ENCODE measurements at regions not wholly inside any gene's neighbourhood (a gene's known extent, or its start where the extent isn't known, plus 50 kb on each side); places are given as distances from the start of the nearest gene placed in this dataset.
"Not testable (repeated sequence)": the region's sequence is repeated elsewhere in the genome, so short reads cannot be mapped to it uniquely, and the experiment has no call there.

DNA sequence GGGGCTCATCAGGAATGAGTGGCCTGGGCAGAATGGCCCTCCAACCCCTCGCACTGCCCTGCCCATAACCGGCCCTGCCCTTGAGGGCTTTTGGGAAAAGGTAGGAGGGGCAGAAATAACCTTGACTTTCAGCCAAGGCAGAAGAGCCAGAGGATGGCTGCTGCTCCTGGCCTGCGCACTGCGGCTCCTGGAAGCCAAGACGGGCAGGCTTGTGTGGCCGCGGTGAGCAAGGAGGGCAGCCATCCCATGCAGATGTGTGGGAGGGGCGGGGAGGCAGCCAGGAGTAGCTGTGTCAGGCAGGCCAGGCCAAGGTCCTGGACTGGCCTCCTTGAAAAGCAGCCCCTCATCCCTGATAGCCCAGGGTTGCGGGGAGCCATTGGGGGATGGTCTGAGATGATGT, 57.6 kb upstream of the URI1 start:
- Histone ChIP-seq H4K20me1 (ENCODE audit: insufficient read depth, low read length) (no peaks in the 10 kb centered on the region), H3K4me3 (ENCODE audit: insufficient read depth, low read depth, low read length) (no peak overlapping the region), H3K9me3 (ENCODE audit: insufficient read depth, low read depth, low read length) (no peaks in the 10 kb centered on the region), H3K27ac (ENCODE audit: low read depth, low read length) (no peak overlapping the region), H2AFZ (ENCODE audit: low read depth, low read length) (no peak overlapping the region), H3K36me3 (ENCODE audit: insufficient read depth, low read length) (no peaks in the 10 kb centered on the region), H3K79me2 (ENCODE audit: insufficient read depth, low read length) (no peaks in the 10 kb centered on the region), H3K9ac (ENCODE audit: low read length) (no peak overlapping the region), H3K27me3 (ENCODE audit: insufficient read depth, low read length) (no peaks in the 10 kb centered on the region), H3K4me1 (ENCODE audit: insufficient read depth, low read length) (no peaks in the 10 kb centered on the region), H3K4me2 (ENCODE audit: low read length) (no peak overlapping the region)
- no peak overlapping the region for H3K27ac Mint-ChIP-seq (ENCODE audit: unreplicated experiment)
- TF ChIP-seq EZH2 (IDR thresholded peaks at IDR 0.05; ENCODE audit: insufficient read depth, low read length) = no peak
- TF ChIP-seq, protein P1, sequence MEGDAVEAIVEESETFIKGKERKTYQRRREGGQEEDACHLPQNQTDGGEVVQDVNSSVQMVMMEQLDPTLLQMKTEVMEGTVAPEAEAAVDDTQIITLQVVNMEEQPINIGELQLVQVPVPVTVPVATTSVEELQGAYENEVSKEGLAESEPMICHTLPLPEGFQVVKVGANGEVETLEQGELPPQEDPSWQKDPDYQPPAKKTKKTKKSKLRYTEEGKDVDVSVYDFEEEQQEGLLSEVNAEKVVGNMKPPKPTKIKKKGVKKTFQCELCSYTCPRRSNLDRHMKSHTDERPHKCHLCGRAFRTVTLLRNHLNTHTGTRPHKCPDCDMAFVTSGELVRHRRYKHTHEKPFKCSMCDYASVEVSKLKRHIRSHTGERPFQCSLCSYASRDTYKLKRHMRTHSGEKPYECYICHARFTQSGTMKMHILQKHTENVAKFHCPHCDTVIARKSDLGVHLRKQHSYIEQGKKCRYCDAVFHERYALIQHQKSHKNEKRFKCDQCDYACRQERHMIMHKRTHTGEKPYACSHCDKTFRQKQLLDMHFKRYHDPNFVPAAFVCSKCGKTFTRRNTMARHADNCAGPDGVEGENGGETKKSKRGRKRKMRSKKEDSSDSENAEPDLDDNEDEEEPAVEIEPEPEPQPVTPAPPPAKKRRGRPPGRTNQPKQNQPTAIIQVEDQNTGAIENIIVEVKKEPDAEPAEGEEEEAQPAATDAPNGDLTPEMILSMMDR (IDR thresholded peaks at IDR 0.05; ENCODE audit: insufficient read depth, low read depth, low read length) = no peak
- H3K4me3 Mint-ChIP-seq (ENCODE audit: unreplicated experiment) = no peak overlapping the region
- H3K9me3 Mint-ChIP-seq (ENCODE audit: unreplicated experiment) = no peaks in the 10 kb centered on the region
- no peak for FAIRE-seq
- DNase-seq (ENCODE audit: low read depth) = no peak
- H3K4me1 Mint-ChIP-seq (ENCODE audit: low read depth, unreplicated experiment) = peaks cover 5% of the 10 kb centered on the region
- no peaks in the 10 kb centered on the region for H3K36me3 Mint-ChIP-seq (ENCODE audit: low read depth, unreplicated experiment)
- peaks cover 19% of the 10 kb centered on the region for H3K27me3 Mint-ChIP-seq (ENCODE audit: low read depth, unreplicated experiment)

GRCh38 chr19:29886106-29886505, 55.9 kb upstream of the URI1 start:
- H3K9me3 Mint-ChIP-seq (ENCODE audit: unreplicated experiment); FAIRE-seq: not testable (repeated sequence)

GRCh38 chr19:29886586-29886985, 55.5 kb upstream of the URI1 start:
- no peak overlapping the region for H3K27ac Mint-ChIP-seq (ENCODE audit: unreplicated experiment)
- H3K4me3 Mint-ChIP-seq (ENCODE audit: unreplicated experiment) = no peak overlapping the region
- H3K27ac ChIP-seq (ENCODE audit: low read depth, low read length) = no peak overlapping the region
- H3K79me2 ChIP-seq (ENCODE audit: insufficient read depth, low read length) = no peaks in the 10 kb centered on the region
- H3K9me3 Mint-ChIP-seq (ENCODE audit: unreplicated experiment) = no peaks in the 10 kb centered on the region
- no peak overlapping the region for H2AFZ ChIP-seq (ENCODE audit: low read depth, low read length)
- no peak overlapping the region for H3K4me2 ChIP-seq (ENCODE audit: low read length)
- TF ChIP-seq, protein P1 (IDR thresholded peaks at IDR 0.05; ENCODE audit: insufficient read depth, low read depth, low read length) = no peak
- TF ChIP-seq EZH2 (IDR thresholded peaks at IDR 0.05; ENCODE audit: insufficient read depth, low read length) = no peak
- H3K27me3 ChIP-seq (ENCODE audit: insufficient read depth, low read length) = no peaks in the 10 kb centered on the region
- H3K4me1 Mint-ChIP-seq (ENCODE audit: low read depth, unreplicated experiment) = no peaks in the 10 kb centered on the region
- no peaks in the 10 kb centered on the region for H4K20me1 ChIP-seq (ENCODE audit: insufficient read depth, low read length)
- H3K9ac ChIP-seq (ENCODE audit: low read length) = no peak overlapping the region
- H3K27me3 Mint-ChIP-seq (ENCODE audit: low read depth, unreplicated experiment) = peaks cover 19% of the 10 kb centered on the region
- H3K4me1 ChIP-seq (ENCODE audit: insufficient read depth, low read length) = no peaks in the 10 kb centered on the region
- no peaks in the 10 kb centered on the region for H3K36me3 ChIP-seq (ENCODE audit: insufficient read depth, low read length)
- DNase-seq (ENCODE audit: low read depth) (no peak), FAIRE-seq (no peak)
- no peaks in the 10 kb centered on the region for H3K9me3 ChIP-seq (ENCODE audit: insufficient read depth, low read depth, low read length)
- no peak overlapping the region for H3K4me3 ChIP-seq (ENCODE audit: insufficient read depth, low read depth, low read length)
- no peaks in the 10 kb centered on the region for H3K36me3 Mint-ChIP-seq (ENCODE audit: low read depth, unreplicated experiment)

More at GRCh38 chr19:29886106-29886505, 55.9 kb upstream of the URI1 start:
- not testable (repeated sequence) for H3K27ac Mint-ChIP-seq (ENCODE audit: unreplicated experiment); H3K4me1 ChIP-seq (ENCODE audit: insufficient read depth, low read length); H3K36me3 Mint-ChIP-seq (ENCODE audit: low read depth, unreplicated experiment); H3K4me2 ChIP-seq (ENCODE audit: low read length); H3K36me3 ChIP-seq (ENCODE audit: insufficient read depth, low read length); H3K9me3 ChIP-seq (ENCODE audit: insufficient read depth, low read depth, low read length); DNase-seq (ENCODE audit: low read depth); H3K4me3 Mint-ChIP-seq (ENCODE audit: unreplicated experiment); H3K79me2 ChIP-seq (ENCODE audit: insufficient read depth, low read length); H3K9ac ChIP-seq (ENCODE audit: low read length); H3K4me3 ChIP-seq (ENCODE audit: insufficient read depth, low read depth, low read length); H3K27ac ChIP-seq (ENCODE audit: low read depth, low read length); H3K4me1 Mint-ChIP-seq (ENCODE audit: low read depth, unreplicated experiment); H2AFZ ChIP-seq (ENCODE audit: low read depth, low read length); H3K27me3 ChIP-seq (ENCODE audit: insufficient read depth, low read length); H4K20me1 ChIP-seq (ENCODE audit: insufficient read depth, low read length)
- peaks cover 19% of the 10 kb centered on the region for H3K27me3 Mint-ChIP-seq (ENCODE audit: low read depth, unreplicated experiment)

Data from astrocyte (in vitro differentiated cells and primary cell).